T-cell (primary cell): ENCODE measurements at regions not wholly inside any gene's neighbourhood (a gene's known extent, or its start where the extent isn't known, plus 50 kb on each side); places are given as distances from the start of the nearest gene placed in this dataset.

Source experiments
- ATAC-seq, 4 experiments: fragments of 200-7000 bp in 3 of 4; fragments of 150-1000 bp in 1 of 4; cut with Tn5 transposase; replicated peaks in 1 of 4; 1 replicate in 3 of 4; 2 replicates in 1 of 4; pipeline ENCODE4 v1.10.0; 2021; ENCODE audit warnings: moderate library complexity in 3 of 4, mild to moderate bottlenecking in 2 of 4, moderate number of reproducible peaks in 1 of 4
- CTCF ChIA-PET, 2 donors: fragments of 300-600 bp; sonication (Branson Sonifier 250); formaldehyde crosslinking; loops; one replicate each; lab custom pipeline; 2022; ENCODE audit warnings: antibody characterized with exemption in 2 of 2; lab: Charles Lee
- POLR2A ChIA-PET, 2 donors: fragments of 300-600 bp; sonication (Branson Sonifier 250); formaldehyde crosslinking; loops; one replicate each; lab custom pipeline; 2022; ENCODE audit warnings: antibody characterized with exemption in 2 of 2; lab: Charles Lee
- DNase-seq, 35 experiments: peaks; one replicate each; pipeline versions ENCODE4 v3.0.0 to v3.0.0-alpha.2; 2013 to 2023
- H3K27ac ChIP-seq: one replicate; pipeline ENCODE4 v1.5.1; 2013; ENCODE audit warnings: low read length
- H3K27me3 ChIP-seq, 2 experiments: replicated peaks in 1 of 2; 1 replicate in 1 of 2; 2 replicates in 1 of 2; pipeline versions ENCODE4 v1.6.1 to v1.7.0; 2013; ENCODE audit warnings: low read length in 1 of 2, mixed read lengths in 1 of 2; ENCODE audit not compliant: control insufficient read depth in 2 of 2, insufficient read depth in 2 of 2; ENCODE audit errors: extremely low read depth in 1 of 2
- H3K36me3 ChIP-seq, 2 donors: 1 replicate in 1 of 2; 2 replicates in 1 of 2; pipeline versions ENCODE4 v1.6.1 to v1.7.0; 2013; ENCODE audit warnings: low read length in 1 of 2; ENCODE audit not compliant: control insufficient read depth in 2 of 2, insufficient read depth in 1 of 2; ENCODE audit errors: extremely low read depth in 1 of 2
- H3K4me1 ChIP-seq, 2 experiments: 1 replicate in 1 of 2; 2 replicates in 1 of 2; pipeline versions ENCODE4 v1.6.1 to v1.7.0; 2013; ENCODE audit warnings: low read length in 2 of 2, mixed read lengths in 1 of 2; ENCODE audit not compliant: insufficient read depth in 2 of 2, control insufficient read depth in 1 of 2; ENCODE audit errors: extremely low read depth in 1 of 2
- H3K4me3 ChIP-seq, 2 donors: 1 replicate in 1 of 2; 2 replicates in 1 of 2; pipeline versions ENCODE4 v1.5.1 to v1.7.0; 2013; ENCODE audit warnings: mild to moderate bottlenecking in 2 of 2, low read length in 1 of 2, moderate library complexity in 1 of 2; ENCODE audit not compliant: control insufficient read depth in 1 of 2; ENCODE audit errors: extremely low read depth in 1 of 2
- H3K9me3 ChIP-seq: 2 replicates; pipeline ENCODE4 v1.7.0; 2013
- H3K27ac Mint-ChIP-seq, 2 donors: one replicate each; pipeline ENCODE4 v1.8.0; 2020 to 2021; ENCODE audit warnings: mild to moderate bottlenecking in 2 of 2, mixed read lengths in 2 of 2
- H3K27me3 Mint-ChIP-seq, 2 donors: one replicate each; pipeline ENCODE4 v1.8.0; 2021 to 2022; ENCODE audit warnings: mixed read lengths in 2 of 2
- H3K36me3 Mint-ChIP-seq: one replicate; pipeline ENCODE4 v1.8.0; 2021; ENCODE audit warnings: mixed read lengths
- H3K4me1 Mint-ChIP-seq, 3 donors: one replicate each; pipeline ENCODE4 v1.8.0; 2020 to 2022; ENCODE audit warnings: mixed read lengths in 3 of 3, mild to moderate bottlenecking in 1 of 3
- H3K4me3 Mint-ChIP-seq, 3 donors: one replicate each; pipeline ENCODE4 v1.8.0; 2020 to 2022; ENCODE audit warnings: mild to moderate bottlenecking in 3 of 3, mixed read lengths in 3 of 3, moderate library complexity in 3 of 3
- H3K9me3 Mint-ChIP-seq, 3 donors: one replicate each; pipeline ENCODE4 v1.8.0; 2020 to 2022; ENCODE audit warnings: mixed read lengths in 3 of 3
- WGBS: methylation state at CpG from one replicate; pipeline ENCODE4 v1.1.5; 2013; ENCODE audit warnings: missing lambda C conversion rate; ENCODE audit not compliant: insufficient coverage; 5-methylcytosine and 5-hydroxymethylcytosine counted together

DNA sequence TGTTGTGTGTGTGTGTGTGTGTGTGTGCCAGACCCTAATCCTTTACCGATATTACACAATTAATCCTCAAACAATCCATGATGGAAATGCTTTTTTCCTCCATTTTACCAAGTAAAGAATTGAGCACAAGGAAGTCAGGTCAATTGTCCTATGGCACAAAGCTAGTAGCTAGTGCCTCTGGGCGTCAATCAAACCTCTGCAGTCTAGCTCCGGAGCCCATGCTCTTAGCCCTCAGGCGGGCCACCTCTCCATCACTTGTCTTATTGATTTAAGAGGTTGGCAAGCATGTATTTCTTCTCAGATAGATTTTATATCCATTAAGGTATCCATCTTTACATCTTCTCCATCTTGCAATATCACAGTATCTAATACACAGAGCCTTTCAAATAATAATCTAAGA is 886.6 kb downstream of the TBL1XR1 start:
- ChIA-PET CTCF (no interaction called here), POLR2A (no interaction called here)
- DNase-seq (no peak), ATAC-seq (no peak)
- no peaks in the 10 kb centered on the region for H3K4me1 ChIP-seq
- H3K4me1 Mint-ChIP-seq: no peaks in the 10 kb centered on the region
- H3K9me3 Mint-ChIP-seq: peaks cover 4 to 13% (median 8%) of the 10 kb centered on the region in 3 donors
- H3K4me3 Mint-ChIP-seq: no peak overlapping the region
- no peaks in the 10 kb centered on the region for H3K27me3 ChIP-seq
- no peak overlapping the region for H3K27ac Mint-ChIP-seq
- no CpG with 5 or more reads among the region's 4 CpGs for WGBS
- H3K36me3 Mint-ChIP-seq: no peaks in the 10 kb centered on the region
- H3K9me3 ChIP-seq: no peaks in the 10 kb centered on the region
- no peak overlapping the region for H3K27ac ChIP-seq
- no peaks in the 10 kb centered on the region for H3K27me3 Mint-ChIP-seq
- no peak overlapping the region for H3K4me3 ChIP-seq
- no peaks in the 10 kb centered on the region for H3K36me3 ChIP-seq

DNA sequence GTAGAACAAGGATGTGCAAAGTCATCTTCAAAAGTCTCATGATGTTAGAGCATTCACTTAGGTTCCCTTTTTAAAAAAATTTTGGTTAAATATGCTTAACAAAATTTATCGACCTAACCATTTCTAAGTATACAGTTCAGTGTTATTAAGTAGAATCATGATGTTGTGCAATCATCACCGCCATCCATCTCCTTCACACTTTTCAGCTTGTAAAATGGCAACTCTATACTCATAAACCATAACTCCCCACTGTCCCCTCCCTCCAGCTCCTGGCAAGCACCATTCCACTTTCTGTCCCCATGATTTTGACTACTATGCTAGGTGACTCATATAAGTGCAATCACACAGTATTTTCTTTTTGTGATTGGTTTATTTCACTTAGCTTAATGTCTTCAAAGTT is 895.0 kb downstream of the TBL1XR1 start:
- H3K4me3 ChIP-seq: no peak overlapping the region
- no peaks in the 10 kb centered on the region for H3K27me3 Mint-ChIP-seq
- H3K4me1 Mint-ChIP-seq: no peaks in the 10 kb centered on the region
- CTCF ChIA-PET: interaction anchor here in 1 of 2 donors (0.5 kb wide), 1 partner anchor 163 kb away, joined by 3 read pairs; no protein-coding TSS in a partner anchor
- DNase-seq (no peak), ATAC-seq (no peak)
- peaks cover 0 to 8% (median 0%) of the 10 kb centered on the region in 3 donors for H3K9me3 Mint-ChIP-seq
- H3K4me1 ChIP-seq: no peaks in the 10 kb centered on the region
- no CpG with 5 or more reads among the region's 2 CpGs for WGBS
- H3K36me3 Mint-ChIP-seq: no peaks in the 10 kb centered on the region
- H3K27me3 ChIP-seq: no peaks in the 10 kb centered on the region
- no peaks in the 10 kb centered on the region for H3K36me3 ChIP-seq
- H3K9me3 ChIP-seq: no peaks in the 10 kb centered on the region
- no peak overlapping the region for H3K4me3 Mint-ChIP-seq
- H3K27ac Mint-ChIP-seq: no peak overlapping the region
- POLR2A ChIA-PET: no interaction called here
- H3K27ac ChIP-seq: no peak overlapping the region

GRCh38 chr3:176296066-176296597 is 901.1 kb downstream of the TBL1XR1 start:
- H3K36me3 Mint-ChIP-seq: no peaks in the 10 kb centered on the region
- no peaks in the 10 kb centered on the region for H3K4me1 ChIP-seq
- H3K9me3 ChIP-seq: peaks cover 7% of the 10 kb centered on the region
- H3K27ac Mint-ChIP-seq: no peak overlapping the region
- H3K9me3 Mint-ChIP-seq: peaks cover 9 to 17% (median 13%) of the 10 kb centered on the region in 3 donors
- DNase-seq (no peak), ATAC-seq (no peak)
- H3K36me3 ChIP-seq: no peaks in the 10 kb centered on the region
- H3K4me1 Mint-ChIP-seq: no peaks in the 10 kb centered on the region
- H3K27me3 Mint-ChIP-seq: no peaks in the 10 kb centered on the region
- no peak overlapping the region for H3K27ac ChIP-seq
- H3K27me3 ChIP-seq: no peaks in the 10 kb centered on the region
- H3K4me3 Mint-ChIP-seq: no peak overlapping the region
- POLR2A ChIA-PET: no interaction called here
- H3K4me3 ChIP-seq: no peak overlapping the region
- CTCF ChIA-PET: no interaction called here
- no CpG with 5 or more reads among the region's 1 CpG for WGBS

DNA sequence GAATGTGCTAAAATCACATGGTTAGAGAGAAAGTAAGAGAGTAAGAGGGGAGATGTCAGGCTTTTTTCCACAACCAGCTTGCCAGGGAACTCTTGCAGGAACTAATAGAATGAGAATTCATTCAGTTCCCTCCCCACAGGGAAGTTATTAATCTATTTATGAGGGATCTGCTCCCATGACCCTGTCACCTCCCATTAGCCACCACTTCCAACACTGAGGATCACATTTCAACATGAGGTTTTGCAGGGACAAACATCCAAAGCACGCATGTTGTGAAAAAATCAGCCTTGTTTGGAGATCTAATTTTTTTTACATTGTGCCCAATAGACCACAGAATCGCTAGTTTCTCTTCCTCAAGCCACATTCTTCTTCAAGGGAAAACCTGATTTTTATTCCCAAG is 904.0 kb downstream of the TBL1XR1 start:
- H3K4me3 ChIP-seq: no peak overlapping the region
- H3K27ac Mint-ChIP-seq: no peak overlapping the region
- no peaks in the 10 kb centered on the region for H3K27me3 Mint-ChIP-seq
- H3K4me1 ChIP-seq: no peaks in the 10 kb centered on the region
- no peak overlapping the region for H3K27ac ChIP-seq
- peaks cover 9 to 17% (median 13%) of the 10 kb centered on the region in 3 donors for H3K9me3 Mint-ChIP-seq
- peaks cover 7% of the 10 kb centered on the region for H3K9me3 ChIP-seq
- POLR2A ChIA-PET: no interaction called here
- DNase-seq: no peak
- H3K4me1 Mint-ChIP-seq: no peaks in the 10 kb centered on the region
- H3K27me3 ChIP-seq: no peaks in the 10 kb centered on the region
- no CpG with 5 or more reads among the region's 2 CpGs for WGBS
- CTCF ChIA-PET: no interaction called here
- no peak overlapping the region for H3K4me3 Mint-ChIP-seq
- H3K36me3 ChIP-seq: no peaks in the 10 kb centered on the region
- no peaks in the 10 kb centered on the region for H3K36me3 Mint-ChIP-seq
- ATAC-seq: no peak

- peaks cover 0 to 6% (median 0%) of the 10 kb centered on the region in 3 donors for H3K9me3 Mint-ChIP-seq
- Histone ChIP-seq H3K27ac (no peak overlapping the region), H3K4me3 (no peak overlapping the region), H3K9me3 (peaks cover 2% of the 10 kb centered on the region), H3K27me3 (no peaks in the 10 kb centered on the region), H3K4me1 (no peaks in the 10 kb centered on the region), H3K36me3 (no peaks in the 10 kb centered on the region)
- H3K27me3 Mint-ChIP-seq: no peaks in the 10 kb centered on the region
- CTCF ChIA-PET: no interaction called here
- no peak overlapping the region for H3K4me3 Mint-ChIP-seq
- no peaks in the 10 kb centered on the region for H3K36me3 Mint-ChIP-seq
- DNase-seq (no peak), ATAC-seq (no peak)
- no CpG with 5 or more reads among the region's 3 CpGs for WGBS
- no peak overlapping the region for H3K27ac Mint-ChIP-seq
- POLR2A ChIA-PET: no interaction called here
- no peaks in the 10 kb centered on the region for H3K4me1 Mint-ChIP-seq
Observed at GRCh38 chr3:176286476-176287085, 910.7 kb downstream of the TBL1XR1 start.

DNA sequence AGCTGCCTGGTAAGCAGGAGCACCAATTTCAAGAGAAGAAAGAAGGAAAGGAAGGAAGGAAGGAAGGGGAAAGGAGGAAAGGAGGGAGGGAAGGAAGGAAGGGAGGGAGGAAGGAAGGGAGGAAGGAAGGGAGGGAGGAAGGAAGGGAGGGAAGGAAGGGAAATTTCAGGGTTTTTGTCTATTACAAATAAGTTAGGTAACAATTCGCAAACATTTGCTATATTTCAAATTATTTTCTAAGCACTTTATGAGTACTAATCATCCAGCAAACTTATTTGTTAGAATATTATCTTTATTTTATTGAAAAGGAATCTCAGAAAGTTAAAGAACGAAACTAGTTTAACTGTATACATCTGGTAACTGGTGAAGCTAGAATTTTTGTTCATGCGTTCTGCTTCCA is 921.7 kb downstream of the TBL1XR1 start:
- H3K4me3 ChIP-seq: no peak overlapping the region
- no peaks in the 10 kb centered on the region for H3K27me3 ChIP-seq
- ChIA-PET CTCF (no interaction called here), POLR2A (no interaction called here)
- H3K4me1 Mint-ChIP-seq: no peaks in the 10 kb centered on the region
- H3K36me3 ChIP-seq: no peaks in the 10 kb centered on the region
- ATAC-seq: no peak
- H3K36me3 Mint-ChIP-seq: no peaks in the 10 kb centered on the region
- WGBS: no CpG with 5 or more reads among the region's 3 CpGs
- no peak overlapping the region for H3K4me3 Mint-ChIP-seq
- H3K27ac Mint-ChIP-seq: no peak overlapping the region
- peaks cover 0 to 4% (median 3%) of the 10 kb centered on the region in 3 donors for H3K9me3 Mint-ChIP-seq
- no peaks in the 10 kb centered on the region for H3K4me1 ChIP-seq
- H3K27me3 Mint-ChIP-seq: no peaks in the 10 kb centered on the region
- no peak overlapping the region for H3K27ac ChIP-seq
- H3K9me3 ChIP-seq: peaks cover 4% of the 10 kb centered on the region
- DNase-seq: no peak
